GM19463 (cell line): ENCODE measurements at regions not wholly inside any gene's neighbourhood (a gene's known extent, or its start where the extent isn't known, plus 50 kb on each side); places are given as distances from the start of the nearest gene placed in this dataset.
"Not testable (repeated sequence)": the region's sequence is repeated elsewhere in the genome, so short reads cannot be mapped to it uniquely, and the experiment has no call there.

Source experiments
- ATAC-seq: cut with Tn5 transposase; IDR thresholded peaks from one replicate; pipeline ENCODE4 v1.9.1; 2021; ENCODE audit warnings: mild to moderate bottlenecking, moderate library complexity; ENCODE audit not compliant: unreplicated experiment

GRCh38 chr6:69489970-69490369 is 306.8 kb downstream of the LMBRD1 start:
- ATAC-seq, result no peak

- no peak for ATAC-seq
These were observed 309.1 kb downstream of the LMBRD1 start for GRCh38 chr6:69487688-69488087.

GRCh38 chr6:69466979-69467570 is 329.7 kb downstream of the LMBRD1 start:
- no peak for ATAC-seq

- no peak for ATAC-seq
These were observed 330.9 kb downstream of the LMBRD1 start for GRCh38 chr6:69465866-69466265.

GRCh38 chr6:69456086-69456485 is 340.7 kb downstream of the LMBRD1 start:
- ATAC-seq, result no peak

- not testable (repeated sequence) for ATAC-seq
These were observed 342.2 kb downstream of the LMBRD1 start for GRCh38 chr6:69454619-69455018.

GRCh38 chr6:69450493-69450892 is 346.3 kb downstream of the LMBRD1 start:
- ATAC-seq, result not testable (repeated sequence)

GRCh38 chr6:69449887-69450286 is 346.9 kb downstream of the LMBRD1 start:
- no peak for ATAC-seq
